PC-3 (cell line): ENCODE measurements at regions not wholly inside any gene's neighbourhood (a gene's known extent, or its start where the extent isn't known, plus 50 kb on each side); places are given as distances from the start of the nearest gene placed in this dataset.

Source experiments
- EZH2 ChIP-seq: fragments of 300-600 bp; sonication (generic); IDR thresholded peaks from one replicate; pipeline ENCODE4 v1.6.1; 2017; ENCODE audit warnings: antibody characterized with exemption, mild to moderate bottlenecking, low read length; ENCODE audit not compliant: unreplicated experiment
- EZH2phosphoT487 ChIP-seq: fragments of 300-600 bp; sonication (generic); IDR thresholded peaks from 2 replicates; pipeline ENCODE4 v1.6.1; 2018; ENCODE audit warnings: mild to moderate bottlenecking, antibody characterized with exemption, low read length, borderline replicate concordance
- TF ChIP-seq, protein P1 (sequence below): fragments of 300-600 bp; sonication (generic); conservative IDR thresholded peaks from 2 replicates; pipeline ENCODE4 v1.5.1; 2017; ENCODE audit warnings: antibody characterized with exemption, low read depth, mild to moderate bottlenecking, low read length

GRCh38 chr6:134627707-134628106 lies 309.8 kb upstream of the SGK1 start:
- TF ChIP-seq, protein P1, sequence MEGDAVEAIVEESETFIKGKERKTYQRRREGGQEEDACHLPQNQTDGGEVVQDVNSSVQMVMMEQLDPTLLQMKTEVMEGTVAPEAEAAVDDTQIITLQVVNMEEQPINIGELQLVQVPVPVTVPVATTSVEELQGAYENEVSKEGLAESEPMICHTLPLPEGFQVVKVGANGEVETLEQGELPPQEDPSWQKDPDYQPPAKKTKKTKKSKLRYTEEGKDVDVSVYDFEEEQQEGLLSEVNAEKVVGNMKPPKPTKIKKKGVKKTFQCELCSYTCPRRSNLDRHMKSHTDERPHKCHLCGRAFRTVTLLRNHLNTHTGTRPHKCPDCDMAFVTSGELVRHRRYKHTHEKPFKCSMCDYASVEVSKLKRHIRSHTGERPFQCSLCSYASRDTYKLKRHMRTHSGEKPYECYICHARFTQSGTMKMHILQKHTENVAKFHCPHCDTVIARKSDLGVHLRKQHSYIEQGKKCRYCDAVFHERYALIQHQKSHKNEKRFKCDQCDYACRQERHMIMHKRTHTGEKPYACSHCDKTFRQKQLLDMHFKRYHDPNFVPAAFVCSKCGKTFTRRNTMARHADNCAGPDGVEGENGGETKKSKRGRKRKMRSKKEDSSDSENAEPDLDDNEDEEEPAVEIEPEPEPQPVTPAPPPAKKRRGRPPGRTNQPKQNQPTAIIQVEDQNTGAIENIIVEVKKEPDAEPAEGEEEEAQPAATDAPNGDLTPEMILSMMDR, result no peak
- TF ChIP-seq EZH2 (no peak), EZH2phosphoT487 (no peak)
